ENCODE measurements at regions not wholly inside any gene's neighbourhood (a gene's known extent, or its start where the extent isn't known, plus 50 kb on each side); places are given as distances from the start of the nearest gene placed in this dataset.

DNA sequence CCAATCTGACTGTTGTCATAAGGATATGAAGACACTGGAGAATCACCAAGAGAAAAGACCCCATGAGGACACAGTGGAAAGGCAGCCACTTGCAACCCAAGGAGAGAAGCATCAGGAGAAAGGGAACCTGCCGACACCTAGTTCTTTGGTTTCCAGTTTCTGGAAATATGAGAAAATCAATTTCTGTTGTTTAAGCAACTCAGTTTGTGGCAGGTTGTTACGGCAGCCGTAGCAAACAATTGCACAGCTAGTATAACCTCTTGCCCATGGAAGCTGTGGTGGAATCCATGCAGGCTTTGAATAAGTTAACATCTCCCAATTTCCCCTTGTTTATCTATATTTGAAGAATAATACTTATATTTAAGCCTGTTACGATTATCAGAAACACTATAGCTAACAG is 1103.0 kb upstream of the PHF14 start:
- WGBS, 2 experiments (ENCODE audit: insufficient coverage in 1 of 2, insufficient read length in 1 of 2) = 80 to 92% methylated on average over 1 to 4 of the region's 4 CpGs
- TF ChIP-seq, protein P1, sequence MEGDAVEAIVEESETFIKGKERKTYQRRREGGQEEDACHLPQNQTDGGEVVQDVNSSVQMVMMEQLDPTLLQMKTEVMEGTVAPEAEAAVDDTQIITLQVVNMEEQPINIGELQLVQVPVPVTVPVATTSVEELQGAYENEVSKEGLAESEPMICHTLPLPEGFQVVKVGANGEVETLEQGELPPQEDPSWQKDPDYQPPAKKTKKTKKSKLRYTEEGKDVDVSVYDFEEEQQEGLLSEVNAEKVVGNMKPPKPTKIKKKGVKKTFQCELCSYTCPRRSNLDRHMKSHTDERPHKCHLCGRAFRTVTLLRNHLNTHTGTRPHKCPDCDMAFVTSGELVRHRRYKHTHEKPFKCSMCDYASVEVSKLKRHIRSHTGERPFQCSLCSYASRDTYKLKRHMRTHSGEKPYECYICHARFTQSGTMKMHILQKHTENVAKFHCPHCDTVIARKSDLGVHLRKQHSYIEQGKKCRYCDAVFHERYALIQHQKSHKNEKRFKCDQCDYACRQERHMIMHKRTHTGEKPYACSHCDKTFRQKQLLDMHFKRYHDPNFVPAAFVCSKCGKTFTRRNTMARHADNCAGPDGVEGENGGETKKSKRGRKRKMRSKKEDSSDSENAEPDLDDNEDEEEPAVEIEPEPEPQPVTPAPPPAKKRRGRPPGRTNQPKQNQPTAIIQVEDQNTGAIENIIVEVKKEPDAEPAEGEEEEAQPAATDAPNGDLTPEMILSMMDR (conservative IDR thresholded peaks at IDR 0.05) = no peak
- no peak for DNase-seq

DNA sequence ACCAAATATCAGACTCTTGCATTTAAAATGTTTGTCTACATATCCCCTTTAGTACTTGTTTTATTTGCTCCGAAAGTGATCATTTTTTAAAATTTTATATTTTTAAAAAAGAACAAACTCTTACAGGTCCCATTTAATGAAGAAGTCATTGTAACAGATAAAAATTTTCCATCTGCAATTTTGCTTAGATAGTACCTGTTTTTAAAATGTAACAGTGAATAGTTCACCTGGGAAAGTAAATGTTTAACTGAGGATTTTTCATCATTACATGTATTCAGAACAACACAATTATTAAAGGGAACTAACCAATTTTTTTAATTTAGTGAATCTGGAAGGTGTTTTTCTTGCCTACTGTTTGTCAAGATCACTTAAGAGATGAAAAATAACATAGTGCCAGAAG is 1099.5 kb upstream of the PHF14 start:
- H3K27ac Mint-ChIP-seq = no peak overlapping the region

More for the DNA sequence above, 1103.0 kb upstream of the PHF14 start:
- H3K27ac ChIP-seq (ENCODE audit: low read depth, low read length) = no peak overlapping the region
- Mint-ChIP-seq H3K4me3 (no peak overlapping the region), H3K27ac (no peak overlapping the region), H3K36me3 (ENCODE audit: low read depth) (no peaks in the 10 kb centered on the region), H3K4me1 (no peaks in the 10 kb centered on the region), H3K9me3 (no peaks in the 10 kb centered on the region), H3K27me3 (ENCODE audit: insufficient read depth) (no peaks in the 10 kb centered on the region)
- H3K36me3 ChIP-seq (ENCODE audit: control insufficient read depth, insufficient read depth, low read length) = no peaks in the 10 kb centered on the region
- no peak overlapping the region for H3K4me3 ChIP-seq (ENCODE audit: low read length)
- no peaks in the 10 kb centered on the region for H3K9me3 ChIP-seq (ENCODE audit: control insufficient read depth, low read length)
- no peaks in the 10 kb centered on the region for H3K27me3 ChIP-seq (ENCODE audit: control insufficient read depth, insufficient read depth, low read length, poor library complexity, severe bottlenecking)
- no peaks in the 10 kb centered on the region for H3K4me1 ChIP-seq (ENCODE audit: control insufficient read depth, insufficient read depth, low read length)
- no peak overlapping the region for H3K9ac ChIP-seq (ENCODE audit: extremely low read depth, low read length, poor library complexity, severe bottlenecking)

DNA sequence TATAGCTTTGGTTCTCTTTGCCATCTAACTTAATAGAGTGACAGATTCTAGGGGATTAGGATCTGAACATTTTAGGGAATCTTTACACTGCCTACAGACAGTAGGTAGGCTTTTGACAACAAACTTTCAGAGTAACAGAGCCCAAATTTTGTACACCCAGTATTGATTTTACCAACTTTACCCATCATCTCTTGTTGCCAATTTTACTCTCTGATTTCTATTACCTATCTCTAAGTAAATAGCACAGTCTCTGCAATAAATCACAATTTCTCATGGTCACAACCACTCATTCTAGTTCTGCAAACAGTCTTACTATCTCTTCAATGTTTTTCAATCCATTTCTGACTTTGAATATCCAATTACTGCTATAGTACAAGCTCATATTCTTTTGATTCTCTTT is 1097.6 kb upstream of the PHF14 start:
- Mint-ChIP-seq H3K4me3 (no peak overlapping the region), H3K9me3 (no peaks in the 10 kb centered on the region), H3K27me3 (ENCODE audit: insufficient read depth) (no peaks in the 10 kb centered on the region), H3K27ac (no peak overlapping the region), H3K36me3 (ENCODE audit: low read depth) (no peaks in the 10 kb centered on the region), H3K4me1 (no peaks in the 10 kb centered on the region)
- no peak overlapping the region for H3K9ac ChIP-seq (ENCODE audit: extremely low read depth, low read length, poor library complexity, severe bottlenecking)
- H3K9me3 ChIP-seq (ENCODE audit: control insufficient read depth, low read length) = no peaks in the 10 kb centered on the region
- no peaks in the 10 kb centered on the region for H3K4me1 ChIP-seq (ENCODE audit: control insufficient read depth, insufficient read depth, low read length)
- H3K27me3 ChIP-seq (ENCODE audit: control insufficient read depth, insufficient read depth, low read length, poor library complexity, severe bottlenecking) = no peaks in the 10 kb centered on the region
- no peak overlapping the region for H3K27ac ChIP-seq (ENCODE audit: low read depth, low read length)
- DNase-seq = no peak
- TF ChIP-seq, protein P1 (conservative IDR thresholded peaks at IDR 0.05) = no peak
- no peaks in the 10 kb centered on the region for H3K36me3 ChIP-seq (ENCODE audit: control insufficient read depth, insufficient read depth, low read length)
- H3K4me3 ChIP-seq (ENCODE audit: low read length) = no peak overlapping the region

More for the DNA sequence above, 1099.5 kb upstream of the PHF14 start:
- Histone ChIP-seq H3K27ac (ENCODE audit: low read depth, low read length) (no peak overlapping the region), H3K9ac (ENCODE audit: extremely low read depth, low read length, poor library complexity, severe bottlenecking) (no peak overlapping the region), H3K36me3 (ENCODE audit: control insufficient read depth, insufficient read depth, low read length) (no peaks in the 10 kb centered on the region), H3K27me3 (ENCODE audit: control insufficient read depth, insufficient read depth, low read length, poor library complexity, severe bottlenecking) (no peaks in the 10 kb centered on the region), H3K4me3 (ENCODE audit: low read length) (no peak overlapping the region), H3K4me1 (ENCODE audit: control insufficient read depth, insufficient read depth, low read length) (no peaks in the 10 kb centered on the region), H3K9me3 (ENCODE audit: control insufficient read depth, low read length) (no peaks in the 10 kb centered on the region)
- no CpG with 5 or more reads among the region's 1 CpG for WGBS, 2 experiments (ENCODE audit: insufficient coverage in 1 of 2, insufficient read length in 1 of 2)
- TF ChIP-seq, protein P1 (conservative IDR thresholded peaks at IDR 0.05) = no peak
- Mint-ChIP-seq H3K27me3 (ENCODE audit: insufficient read depth) (no peaks in the 10 kb centered on the region), H3K9me3 (no peaks in the 10 kb centered on the region), H3K4me1 (no peaks in the 10 kb centered on the region), H3K36me3 (ENCODE audit: low read depth) (no peaks in the 10 kb centered on the region), H3K4me3 (no peak overlapping the region)
- DNase-seq = no peak
